H1 (cell line): ENCODE measurements at regions not wholly inside any gene's neighbourhood (a gene's known extent, or its start where the extent isn't known, plus 50 kb on each side); places are given as distances from the start of the nearest gene placed in this dataset.

Experiments
- EZH2 ChIP-seq: fragments of 200-600 bp; sonication (generic); IDR thresholded peaks from 2 replicates; pipeline ENCODE4 v1.7.1; 2012; ENCODE audit warnings: low read depth, mild to moderate bottlenecking, moderate library complexity, low read length, inconsistent platforms; ENCODE audit not compliant: severe bottlenecking
- JUN ChIP-seq: IDR thresholded peaks from 2 replicates; pipeline ENCODE4 v1.6.1; 2011; ENCODE audit warnings: low read depth, mild to moderate bottlenecking, improper control_type of control experiment, low read length
- POU5F1 ChIP-seq: IDR thresholded peaks from 2 replicates; pipeline ENCODE4 v1.6.1; 2011; ENCODE audit warnings: low read depth, mild to moderate bottlenecking, low read length, moderate library complexity
- TAF7 ChIP-seq: optimal IDR thresholded peaks from 2 replicates; pipeline ENCODE3; 2011; ENCODE audit warnings: low read depth, mild to moderate bottlenecking, inconsistent platforms, low read length, moderate library complexity, borderline replicate concordance
- TF ChIP-seq, protein P1 (sequence below): fragments of 300-600 bp; sonication (generic); IDR thresholded peaks from 2 replicates; pipeline ENCODE4 v1.7.1; 2012; ENCODE audit warnings: low read length, moderate library complexity, mild to moderate bottlenecking, inconsistent platforms; ENCODE audit not compliant: insufficient replicate concordance

GRCh38 chr7:110534241-110534931 is 556.5 kb upstream of the LRRN3 start (continued):
- TF ChIP-seq, protein P1, sequence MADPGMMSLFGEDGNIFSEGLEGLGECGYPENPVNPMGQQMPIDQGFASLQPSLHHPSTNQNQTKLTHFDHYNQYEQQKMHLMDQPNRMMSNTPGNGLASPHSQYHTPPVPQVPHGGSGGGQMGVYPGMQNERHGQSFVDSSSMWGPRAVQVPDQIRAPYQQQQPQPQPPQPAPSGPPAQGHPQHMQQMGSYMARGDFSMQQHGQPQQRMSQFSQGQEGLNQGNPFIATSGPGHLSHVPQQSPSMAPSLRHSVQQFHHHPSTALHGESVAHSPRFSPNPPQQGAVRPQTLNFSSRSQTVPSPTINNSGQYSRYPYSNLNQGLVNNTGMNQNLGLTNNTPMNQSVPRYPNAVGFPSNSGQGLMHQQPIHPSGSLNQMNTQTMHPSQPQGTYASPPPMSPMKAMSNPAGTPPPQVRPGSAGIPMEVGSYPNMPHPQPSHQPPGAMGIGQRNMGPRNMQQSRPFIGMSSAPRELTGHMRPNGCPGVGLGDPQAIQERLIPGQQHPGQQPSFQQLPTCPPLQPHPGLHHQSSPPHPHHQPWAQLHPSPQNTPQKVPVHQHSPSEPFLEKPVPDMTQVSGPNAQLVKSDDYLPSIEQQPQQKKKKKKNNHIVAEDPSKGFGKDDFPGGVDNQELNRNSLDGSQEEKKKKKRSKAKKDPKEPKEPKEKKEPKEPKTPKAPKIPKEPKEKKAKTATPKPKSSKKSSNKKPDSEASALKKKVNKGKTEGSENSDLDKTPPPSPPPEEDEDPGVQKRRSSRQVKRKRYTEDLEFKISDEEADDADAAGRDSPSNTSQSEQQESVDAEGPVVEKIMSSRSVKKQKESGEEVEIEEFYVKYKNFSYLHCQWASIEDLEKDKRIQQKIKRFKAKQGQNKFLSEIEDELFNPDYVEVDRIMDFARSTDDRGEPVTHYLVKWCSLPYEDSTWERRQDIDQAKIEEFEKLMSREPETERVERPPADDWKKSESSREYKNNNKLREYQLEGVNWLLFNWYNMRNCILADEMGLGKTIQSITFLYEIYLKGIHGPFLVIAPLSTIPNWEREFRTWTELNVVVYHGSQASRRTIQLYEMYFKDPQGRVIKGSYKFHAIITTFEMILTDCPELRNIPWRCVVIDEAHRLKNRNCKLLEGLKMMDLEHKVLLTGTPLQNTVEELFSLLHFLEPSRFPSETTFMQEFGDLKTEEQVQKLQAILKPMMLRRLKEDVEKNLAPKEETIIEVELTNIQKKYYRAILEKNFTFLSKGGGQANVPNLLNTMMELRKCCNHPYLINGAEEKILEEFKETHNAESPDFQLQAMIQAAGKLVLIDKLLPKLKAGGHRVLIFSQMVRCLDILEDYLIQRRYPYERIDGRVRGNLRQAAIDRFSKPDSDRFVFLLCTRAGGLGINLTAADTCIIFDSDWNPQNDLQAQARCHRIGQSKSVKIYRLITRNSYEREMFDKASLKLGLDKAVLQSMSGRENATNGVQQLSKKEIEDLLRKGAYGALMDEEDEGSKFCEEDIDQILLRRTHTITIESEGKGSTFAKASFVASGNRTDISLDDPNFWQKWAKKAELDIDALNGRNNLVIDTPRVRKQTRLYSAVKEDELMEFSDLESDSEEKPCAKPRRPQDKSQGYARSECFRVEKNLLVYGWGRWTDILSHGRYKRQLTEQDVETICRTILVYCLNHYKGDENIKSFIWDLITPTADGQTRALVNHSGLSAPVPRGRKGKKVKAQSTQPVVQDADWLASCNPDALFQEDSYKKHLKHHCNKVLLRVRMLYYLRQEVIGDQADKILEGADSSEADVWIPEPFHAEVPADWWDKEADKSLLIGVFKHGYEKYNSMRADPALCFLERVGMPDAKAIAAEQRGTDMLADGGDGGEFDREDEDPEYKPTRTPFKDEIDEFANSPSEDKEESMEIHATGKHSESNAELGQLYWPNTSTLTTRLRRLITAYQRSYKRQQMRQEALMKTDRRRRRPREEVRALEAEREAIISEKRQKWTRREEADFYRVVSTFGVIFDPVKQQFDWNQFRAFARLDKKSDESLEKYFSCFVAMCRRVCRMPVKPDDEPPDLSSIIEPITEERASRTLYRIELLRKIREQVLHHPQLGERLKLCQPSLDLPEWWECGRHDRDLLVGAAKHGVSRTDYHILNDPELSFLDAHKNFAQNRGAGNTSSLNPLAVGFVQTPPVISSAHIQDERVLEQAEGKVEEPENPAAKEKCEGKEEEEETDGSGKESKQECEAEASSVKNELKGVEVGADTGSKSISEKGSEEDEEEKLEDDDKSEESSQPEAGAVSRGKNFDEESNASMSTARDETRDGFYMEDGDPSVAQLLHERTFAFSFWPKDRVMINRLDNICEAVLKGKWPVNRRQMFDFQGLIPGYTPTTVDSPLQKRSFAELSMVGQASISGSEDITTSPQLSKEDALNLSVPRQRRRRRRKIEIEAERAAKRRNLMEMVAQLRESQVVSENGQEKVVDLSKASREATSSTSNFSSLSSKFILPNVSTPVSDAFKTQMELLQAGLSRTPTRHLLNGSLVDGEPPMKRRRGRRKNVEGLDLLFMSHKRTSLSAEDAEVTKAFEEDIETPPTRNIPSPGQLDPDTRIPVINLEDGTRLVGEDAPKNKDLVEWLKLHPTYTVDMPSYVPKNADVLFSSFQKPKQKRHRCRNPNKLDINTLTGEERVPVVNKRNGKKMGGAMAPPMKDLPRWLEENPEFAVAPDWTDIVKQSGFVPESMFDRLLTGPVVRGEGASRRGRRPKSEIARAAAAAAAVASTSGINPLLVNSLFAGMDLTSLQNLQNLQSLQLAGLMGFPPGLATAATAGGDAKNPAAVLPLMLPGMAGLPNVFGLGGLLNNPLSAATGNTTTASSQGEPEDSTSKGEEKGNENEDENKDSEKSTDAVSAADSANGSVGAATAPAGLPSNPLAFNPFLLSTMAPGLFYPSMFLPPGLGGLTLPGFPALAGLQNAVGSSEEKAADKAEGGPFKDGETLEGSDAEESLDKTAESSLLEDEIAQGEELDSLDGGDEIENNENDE: no peak
- no peak for TF ChIP-seq EZH2
- TF ChIP-seq JUN: no peak
- TF ChIP-seq POU5F1: no peak
- TF ChIP-seq TAF7: no peak
